ENCODE measurements at regions not wholly inside any gene's neighbourhood (a gene's known extent, or its start where the extent isn't known, plus 50 kb on each side); places are given as distances from the start of the nearest gene placed in this dataset.

- Histone ChIP-seq H3K36me3 (no peaks in the 10 kb centered on the region), H3K27ac (replicated peaks) (no peak overlapping the region), H3K27me3 (ENCODE audit: low read depth) (no peaks in the 10 kb centered on the region), H3K9me3 (replicated peaks) (peaks cover 7% of the 10 kb centered on the region), H3K4me1 (no peaks in the 10 kb centered on the region), H3K4me3 (no peak overlapping the region)
- intact Hi-C loops (cut with micrococcal nuclease), result no loop called here
- DNase-seq, result no peak
- no peak for TF ChIP-seq CTCF (IDR thresholded peaks at IDR 0.05; ENCODE audit: borderline replicate concordance)
Observed at GRCh38 chr1:79928901-79929300, 922.4 kb upstream of the ADGRL4 start.

DNA sequence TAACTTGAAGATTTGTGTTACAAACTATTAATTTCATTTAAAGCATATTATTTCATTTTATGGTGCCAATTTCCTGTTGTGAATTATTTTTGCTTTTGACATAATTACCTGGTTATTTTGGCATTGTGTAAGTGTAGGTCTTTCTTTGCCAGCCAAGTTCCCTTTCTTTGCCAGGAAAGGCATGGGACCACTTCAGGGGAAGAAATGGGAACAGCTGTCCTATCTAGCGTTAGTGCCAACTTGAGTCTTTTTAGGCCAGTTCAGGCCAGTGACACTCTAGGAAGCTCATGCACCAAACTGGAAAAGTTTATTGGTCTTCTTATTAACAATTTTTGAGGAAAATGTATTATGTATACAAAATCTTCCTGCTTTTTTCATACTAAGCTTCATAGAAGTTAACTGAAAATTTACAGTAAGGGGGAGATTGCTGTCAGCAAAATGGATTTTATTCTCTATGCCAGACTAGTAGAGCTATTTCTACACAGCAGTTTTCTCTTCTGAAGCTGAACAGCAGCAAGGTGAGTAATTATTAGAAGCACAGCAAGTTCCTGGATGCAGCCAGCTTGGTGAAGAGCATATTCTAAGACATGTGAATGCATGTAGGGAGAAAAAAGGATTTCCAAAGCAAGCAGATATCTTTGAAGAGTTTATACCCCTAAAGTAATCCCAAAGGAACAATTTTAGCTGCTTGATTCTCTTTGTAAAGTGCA, 914.6 kb upstream of the ADGRL4 start:
- no peak for TF ChIP-seq CTCF (IDR thresholded peaks at IDR 0.05; ENCODE audit: borderline replicate concordance)
- Histone ChIP-seq H3K4me1 (peaks cover 16% of the 10 kb centered on the region), H3K9me3 (replicated peaks) (peaks cover 20% of the 10 kb centered on the region), H3K36me3 (no peaks in the 10 kb centered on the region), H3K27me3 (ENCODE audit: low read depth) (no peaks in the 10 kb centered on the region), H3K27ac (replicated peaks) (peak overlapping the region; percentile 39), H3K4me3 (no peak overlapping the region)
- intact Hi-C loops (cut with micrococcal nuclease), result no loop called here
- DNase-seq, result no peak

GRCh38 chr1:79914896-79915295, 908.4 kb upstream of the ADGRL4 start:
- Histone ChIP-seq H3K27me3 (ENCODE audit: low read depth) (no peaks in the 10 kb centered on the region), H3K27ac (replicated peaks) (no peak overlapping the region), H3K9me3 (replicated peaks) (peaks cover 10% of the 10 kb centered on the region), H3K4me1 (no peaks in the 10 kb centered on the region), H3K36me3 (no peaks in the 10 kb centered on the region), H3K4me3 (no peak overlapping the region)
- no peak for DNase-seq
- TF ChIP-seq CTCF (IDR thresholded peaks at IDR 0.05; ENCODE audit: borderline replicate concordance), result no peak
- intact Hi-C loops (cut with micrococcal nuclease), result no loop called here

- no peak for DNase-seq
- no peak overlapping the region for H3K4me3 ChIP-seq
- TF ChIP-seq CTCF (IDR thresholded peaks at IDR 0.05; ENCODE audit: borderline replicate concordance), result no peak
- no peaks in the 10 kb centered on the region for H3K27me3 ChIP-seq (ENCODE audit: low read depth)
- no peaks in the 10 kb centered on the region for H3K36me3 ChIP-seq
- H3K4me1 ChIP-seq, result no peaks in the 10 kb centered on the region
- no peak overlapping the region for H3K27ac ChIP-seq (replicated peaks)
- intact Hi-C loops (cut with micrococcal nuclease), result no loop called here
- H3K9me3 ChIP-seq (replicated peaks), result peaks cover 10% of the 10 kb centered on the region
Observed at GRCh38 chr1:79912813-79913212, 906.3 kb upstream of the ADGRL4 start.

DNA sequence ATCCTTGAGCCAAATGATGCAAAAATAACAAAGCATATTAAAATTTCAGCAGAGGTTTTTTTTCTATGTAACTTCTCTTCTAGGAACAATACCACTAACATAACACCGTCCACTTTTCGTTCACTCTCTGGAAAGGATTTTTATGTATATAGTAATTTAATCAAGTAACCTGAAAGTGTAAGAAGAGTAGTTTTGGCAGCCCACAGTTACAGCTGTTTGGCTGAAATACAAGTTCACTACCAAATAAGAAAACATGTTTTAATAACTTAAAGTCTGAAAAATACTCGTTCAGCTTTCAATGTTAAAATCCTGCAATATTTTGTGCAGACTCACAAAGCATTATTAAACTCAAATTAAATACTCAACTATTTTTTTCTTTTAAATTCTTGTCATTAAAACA, 896.8 kb upstream of the ADGRL4 start:
- Histone ChIP-seq H3K4me3 (no peak overlapping the region), H3K4me1 (no peaks in the 10 kb centered on the region), H3K36me3 (no peaks in the 10 kb centered on the region), H3K9me3 (replicated peaks) (no peaks in the 10 kb centered on the region), H3K27me3 (ENCODE audit: low read depth) (no peaks in the 10 kb centered on the region), H3K27ac (replicated peaks) (no peak overlapping the region)
- intact Hi-C loops (cut with micrococcal nuclease), result no loop called here
- no peak for DNase-seq
- no peak for TF ChIP-seq CTCF (IDR thresholded peaks at IDR 0.05; ENCODE audit: borderline replicate concordance)
